HepG2 (cell line): ENCODE measurements at regions not wholly inside any gene's neighbourhood (a gene's known extent, or its start where the extent isn't known, plus 50 kb on each side); places are given as distances from the start of the nearest gene placed in this dataset.

ENCODE experiments used
- ATAC-seq: fragments of 200-7000 bp; cut with Tn5 transposase; 3 replicates; pipeline ENCODE4 v1.9.1; 2020; ENCODE audit warnings: mild to moderate bottlenecking, moderate library complexity
- BruUV-seq: library from RNA; stranded (reverse); fragments of 400-500 nt; replicated peaks from 2 replicates; lab custom pipeline; 2021; lab: Mats Ljungman, UMichigan
- CTCF ChIA-PET: fragments of 300-600 bp; formaldehyde crosslinking; extraction: SDS; loops from one replicate; lab custom pipeline; 2021; ENCODE audit warnings: low total read pairs, inconsistent platforms, low intra/inter-chr PET ratio; lab: Yijun Ruan, JAX
- POLR2A ChIA-PET: fragments of 350-600 bp; sonication (Branson Sonifier 250); formaldehyde crosslinking; loops from one replicate; lab custom pipeline; 2020; ENCODE audit warnings: antibody characterized with exemption, inconsistent platforms; lab: Yijun Ruan, JAX
- DNase-seq: peaks from one replicate; pipeline ENCODE4 v3.0.0-alpha.2; 2015; ENCODE audit warnings: low spot score
- FAIRE-seq: peaks from 3 replicates; lab custom pipeline; 2011; peaks lifted over from hg19 to GRCh38; lab: Jason Lieb, UNC
- H2AFZ ChIP-seq: one replicate; pipeline ENCODE4 v1.6.1; 2011; ENCODE audit warnings: low read length, inconsistent platforms
- H3K27ac ChIP-seq: fragments of 300-600 bp; 3 replicates; pipeline ENCODE4 v1.8.0; 2011; ENCODE audit warnings: mixed run types, mild to moderate bottlenecking, mixed read lengths, low read length, inconsistent platforms; ENCODE audit not compliant: insufficient read depth; ENCODE audit errors: extremely low read length
- H3K27me3 ChIP-seq, 2 experiments: fragments of 200-600 bp in 1 of 2; 2 replicates in 1 of 2; 3 replicates in 1 of 2; pipeline versions ENCODE4 v1.6.0 to v1.8.0; 2011; ENCODE audit warnings: low read length in 2 of 2, mild to moderate bottlenecking in 2 of 2, moderate library complexity in 2 of 2, inconsistent platforms in 1 of 2; ENCODE audit not compliant: insufficient read depth in 2 of 2, control insufficient read depth in 1 of 2
- H3K36me3 ChIP-seq, 2 experiments: fragments of 200-600 bp in 1 of 2; replicated peaks in 1 of 2; 2 replicates in 1 of 2; 3 replicates in 1 of 2; pipeline versions ENCODE4 v1.5.1 to v1.8.0; 2011; ENCODE audit warnings: low read length in 2 of 2, inconsistent platforms in 1 of 2; ENCODE audit not compliant: insufficient read depth in 2 of 2, control insufficient read depth in 1 of 2
- H3K4me1 ChIP-seq: 2 replicates; pipeline ENCODE4 v1.5.1; 2012; ENCODE audit warnings: low read length, inconsistent platforms; ENCODE audit not compliant: insufficient read depth
- H3K4me2 ChIP-seq: 2 replicates; pipeline ENCODE4 v1.6.0; 2011; ENCODE audit warnings: low read depth, low read length, inconsistent platforms
- H3K4me3 ChIP-seq, 3 experiments: fragments of 200-600 bp in 1 of 3; sonication (generic), shearing (Covaris generic) in 1 of 3; replicated peaks in 1 of 3; 2 replicates each; pipeline ENCODE4 v1.5.1; 2011 to 2016; ENCODE audit warnings: low read length in 3 of 3, inconsistent platforms in 2 of 3, low read depth in 2 of 3, mild to moderate bottlenecking in 2 of 3, control low read depth in 1 of 3, mixed read lengths in 1 of 3; ENCODE audit not compliant: insufficient read depth in 1 of 3
- H3K79me2 ChIP-seq: one replicate; pipeline ENCODE4 v1.6.1; 2011; ENCODE audit warnings: low read length, inconsistent platforms; ENCODE audit not compliant: insufficient read depth
- H3K9ac ChIP-seq: 2 replicates; pipeline ENCODE4 v1.6.0; 2011; ENCODE audit warnings: mild to moderate bottlenecking, low read depth, low read length, inconsistent platforms; ENCODE audit not compliant: insufficient read depth
- H3K9me3 ChIP-seq: 2 replicates; pipeline ENCODE4 v1.5.1; 2012; ENCODE audit warnings: mild to moderate bottlenecking, low read length
- H4K20me1 ChIP-seq: 2 replicates; pipeline ENCODE4 v1.6.0; 2011; ENCODE audit warnings: inconsistent platforms, mild to moderate bottlenecking, low read length, moderate library complexity; ENCODE audit not compliant: insufficient read depth
- AGO2 ChIP-seq: fragments of 200-400 bp; formaldehyde crosslinking; optimal IDR thresholded peaks from 2 replicates; pipeline ENCODE3; 2017; ENCODE audit warnings: mild to moderate bottlenecking, low read depth, low read length, moderate library complexity
- LCORL ChIP-seq, 2 experiments: fragments of 450-650 bp in 1 of 2; sonication (generic) in 1 of 2; formaldehyde crosslinking in 1 of 2; IDR thresholded peaks; 2 replicates each; pipeline versions ENCODE4 v1.5.0 to v1.6.1; 2017 to 2020; ENCODE audit warnings: antibody characterized with exemption in 1 of 2, missing genetic modification reagents in 1 of 2
- MLLT10 ChIP-seq: sonication (generic); formaldehyde crosslinking; IDR thresholded peaks from 2 replicates; pipeline ENCODE4 v1.4.0; 2020; ENCODE audit warnings: missing genetic modification reagents
- RFXAP ChIP-seq: sonication (generic); formaldehyde crosslinking; IDR thresholded peaks from 2 replicates; pipeline ENCODE4 v1.4.0; 2020; ENCODE audit warnings: missing genetic modification reagents, borderline replicate concordance
- XBP1 ChIP-seq: sonication (generic); formaldehyde crosslinking; IDR thresholded peaks from 2 replicates; pipeline ENCODE4 v1.5.0; 2020; ENCODE audit warnings: missing genetic modification reagents
- ZNF253 ChIP-seq: sonication (generic); formaldehyde crosslinking; IDR thresholded peaks from 2 replicates; pipeline ENCODE4 v1.8.0; 2022; ENCODE audit warnings: mild to moderate bottlenecking, missing genetic modification reagents, borderline replicate concordance
- ZNF460 ChIP-seq: sonication (generic); formaldehyde crosslinking; IDR thresholded peaks from 2 replicates; pipeline ENCODE4 v1.5.1; 2020; ENCODE audit warnings: missing genetic modification reagents, mild to moderate bottlenecking, borderline replicate concordance
- ZNF644 ChIP-seq: IDR thresholded peaks from 2 replicates; pipeline ENCODE4 v1.6.1; 2016; ENCODE audit warnings: low read depth
- WGBS: methylation state at CpG from one replicate; pipeline ENCODE4 v1.1.6; 2017; ENCODE audit warnings: low lambda C conversion rate; 5-methylcytosine and 5-hydroxymethylcytosine counted together
- in situ Hi-C: cut with HindIII; loops from 2 replicates; pipeline ENCODE4 v1.10.0; 2017; ENCODE audit warnings: low pct_unique_long_range_greater_than_20kb; ENCODE audit not compliant: extremely low pct_ligation_motif_present
- intact Hi-C: fragments of 100-400 bp; cut with micrococcal nuclease; formaldehyde crosslinking; loops from one replicate; pipeline ENCODE4 v1.10.0; 2022; ENCODE audit not compliant: unreplicated experiment
- TF ChIP-seq, protein P1 (sequence below): sonication (generic); formaldehyde crosslinking; IDR thresholded peaks from 2 replicates; pipeline ENCODE4 v1.4.0; 2020; ENCODE audit warnings: mild to moderate bottlenecking, missing genetic modification reagents
- TF ChIP-seq, protein P2 (sequence below): sonication (generic); formaldehyde crosslinking; IDR thresholded peaks from 2 replicates; pipeline ENCODE4 v1.8.0; 2022; ENCODE audit warnings: mild to moderate bottlenecking, missing genetic modification reagents
- TF ChIP-seq, protein P3 (sequence below): sonication (generic); formaldehyde crosslinking; IDR thresholded peaks from 2 replicates; pipeline ENCODE4 v1.9.0; 2021; ENCODE audit warnings: missing genetic modification reagents, mild to moderate bottlenecking, borderline replicate concordance
- TF ChIP-seq, protein P4 (sequence below): sonication (generic); formaldehyde crosslinking; IDR thresholded peaks from 2 replicates; pipeline ENCODE4 v1.4.0; 2020; ENCODE audit warnings: low read depth, missing genetic modification reagents
- TF ChIP-seq, protein P5 (sequence below): sonication (generic); formaldehyde crosslinking; IDR thresholded peaks from 2 replicates; pipeline ENCODE4 v1.8.0; 2022; ENCODE audit warnings: mild to moderate bottlenecking, missing genetic modification reagents, moderate library complexity

DNA sequence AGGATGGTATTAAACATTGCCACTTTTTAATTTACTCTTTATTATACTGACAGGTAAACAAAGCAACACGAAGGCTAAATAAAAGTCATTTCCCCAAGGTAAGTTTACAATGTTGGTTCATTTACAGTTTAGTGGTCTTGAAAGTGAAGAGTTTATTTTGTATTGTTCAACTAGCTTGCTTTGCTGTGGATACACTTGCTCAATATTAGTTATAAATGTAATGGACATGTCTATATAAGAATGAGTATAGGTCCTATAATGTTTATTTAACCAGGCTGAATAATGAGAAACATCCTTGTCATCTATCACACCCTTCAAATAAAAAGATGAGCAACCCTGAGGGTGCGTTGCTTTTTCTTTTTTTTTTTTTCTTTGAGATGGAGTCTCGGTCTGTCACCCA is 1129.4 kb downstream of the TSN start:
- Histone ChIP-seq H4K20me1 (no peaks in the 10 kb centered on the region), H3K27ac (no peak overlapping the region), H3K4me1 (no peaks in the 10 kb centered on the region), H3K36me3 (no peaks in the 10 kb centered on the region), H2AFZ (no peak overlapping the region), H3K4me3 (no peak overlapping the region), H3K79me2 (no peaks in the 10 kb centered on the region), H3K27me3 (no peaks in the 10 kb centered on the region), H3K9me3 (peaks cover 13% of the 10 kb centered on the region; the same call in 1 of the 2 replicates), H3K4me2 (no peak overlapping the region), H3K9ac (no peak overlapping the region)
- no peak for DNase-seq
- POLR2A ChIA-PET: no interaction called here
- CTCF ChIA-PET: no interaction called here
- no TSS peak for BruUV-seq
- in situ Hi-C loops (no loop called here), intact Hi-C loops (no loop called here)
- no peak for FAIRE-seq
- no peak for ATAC-seq
- TF ChIP-seq, protein P1, sequence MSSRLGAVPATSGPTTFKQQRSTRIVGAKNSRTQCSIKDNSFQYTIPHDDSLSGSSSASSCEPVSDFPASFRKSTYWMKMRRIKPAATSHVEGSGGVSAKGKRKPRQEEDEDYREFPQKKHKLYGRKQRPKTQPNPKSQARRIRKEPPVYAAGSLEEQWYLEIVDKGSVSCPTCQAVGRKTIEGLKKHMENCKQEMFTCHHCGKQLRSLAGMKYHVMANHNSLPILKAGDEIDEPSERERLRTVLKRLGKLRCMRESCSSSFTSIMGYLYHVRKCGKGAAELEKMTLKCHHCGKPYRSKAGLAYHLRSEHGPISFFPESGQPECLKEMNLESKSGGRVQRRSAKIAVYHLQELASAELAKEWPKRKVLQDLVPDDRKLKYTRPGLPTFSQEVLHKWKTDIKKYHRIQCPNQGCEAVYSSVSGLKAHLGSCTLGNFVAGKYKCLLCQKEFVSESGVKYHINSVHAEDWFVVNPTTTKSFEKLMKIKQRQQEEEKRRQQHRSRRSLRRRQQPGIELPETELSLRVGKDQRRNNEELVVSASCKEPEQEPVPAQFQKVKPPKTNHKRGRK (CRISPR knock-in tag): no peak
- TF ChIP-seq LCORL (IDR thresholded peaks at IDR 0.05): no peak
- no peak for TF ChIP-seq LCORL (CRISPR knock-in tag; IDR thresholded peaks at IDR 0.05)
- TF ChIP-seq, protein P2, sequence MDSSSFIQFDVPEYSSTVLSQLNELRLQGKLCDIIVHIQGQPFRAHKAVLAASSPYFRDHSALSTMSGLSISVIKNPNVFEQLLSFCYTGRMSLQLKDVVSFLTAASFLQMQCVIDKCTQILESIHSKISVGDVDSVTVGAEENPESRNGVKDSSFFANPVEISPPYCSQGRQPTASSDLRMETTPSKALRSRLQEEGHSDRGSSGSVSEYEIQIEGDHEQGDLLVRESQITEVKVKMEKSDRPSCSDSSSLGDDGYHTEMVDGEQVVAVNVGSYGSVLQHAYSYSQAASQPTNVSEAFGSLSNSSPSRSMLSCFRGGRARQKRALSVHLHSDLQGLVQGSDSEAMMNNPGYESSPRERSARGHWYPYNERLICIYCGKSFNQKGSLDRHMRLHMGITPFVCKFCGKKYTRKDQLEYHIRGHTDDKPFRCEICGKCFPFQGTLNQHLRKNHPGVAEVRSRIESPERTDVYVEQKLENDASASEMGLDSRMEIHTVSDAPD: no peak
- TF ChIP-seq, protein P3, sequence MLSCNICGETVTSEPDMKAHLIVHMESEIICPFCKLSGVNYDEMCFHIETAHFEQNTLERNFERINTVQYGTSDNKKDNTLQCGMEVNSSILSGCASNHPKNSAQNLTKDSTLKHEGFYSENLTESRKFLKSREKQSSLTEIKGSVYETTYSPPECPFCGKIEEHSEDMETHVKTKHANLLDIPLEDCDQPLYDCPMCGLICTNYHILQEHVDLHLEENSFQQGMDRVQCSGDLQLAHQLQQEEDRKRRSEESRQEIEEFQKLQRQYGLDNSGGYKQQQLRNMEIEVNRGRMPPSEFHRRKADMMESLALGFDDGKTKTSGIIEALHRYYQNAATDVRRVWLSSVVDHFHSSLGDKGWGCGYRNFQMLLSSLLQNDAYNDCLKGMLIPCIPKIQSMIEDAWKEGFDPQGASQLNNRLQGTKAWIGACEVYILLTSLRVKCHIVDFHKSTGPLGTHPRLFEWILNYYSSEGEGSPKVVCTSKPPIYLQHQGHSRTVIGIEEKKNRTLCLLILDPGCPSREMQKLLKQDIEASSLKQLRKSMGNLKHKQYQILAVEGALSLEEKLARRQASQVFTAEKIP (CRISPR knock-in tag): no peak
- no peak for TF ChIP-seq ZNF460
- no peak for TF ChIP-seq XBP1 (CRISPR knock-in tag)
- TF ChIP-seq, protein P4, sequence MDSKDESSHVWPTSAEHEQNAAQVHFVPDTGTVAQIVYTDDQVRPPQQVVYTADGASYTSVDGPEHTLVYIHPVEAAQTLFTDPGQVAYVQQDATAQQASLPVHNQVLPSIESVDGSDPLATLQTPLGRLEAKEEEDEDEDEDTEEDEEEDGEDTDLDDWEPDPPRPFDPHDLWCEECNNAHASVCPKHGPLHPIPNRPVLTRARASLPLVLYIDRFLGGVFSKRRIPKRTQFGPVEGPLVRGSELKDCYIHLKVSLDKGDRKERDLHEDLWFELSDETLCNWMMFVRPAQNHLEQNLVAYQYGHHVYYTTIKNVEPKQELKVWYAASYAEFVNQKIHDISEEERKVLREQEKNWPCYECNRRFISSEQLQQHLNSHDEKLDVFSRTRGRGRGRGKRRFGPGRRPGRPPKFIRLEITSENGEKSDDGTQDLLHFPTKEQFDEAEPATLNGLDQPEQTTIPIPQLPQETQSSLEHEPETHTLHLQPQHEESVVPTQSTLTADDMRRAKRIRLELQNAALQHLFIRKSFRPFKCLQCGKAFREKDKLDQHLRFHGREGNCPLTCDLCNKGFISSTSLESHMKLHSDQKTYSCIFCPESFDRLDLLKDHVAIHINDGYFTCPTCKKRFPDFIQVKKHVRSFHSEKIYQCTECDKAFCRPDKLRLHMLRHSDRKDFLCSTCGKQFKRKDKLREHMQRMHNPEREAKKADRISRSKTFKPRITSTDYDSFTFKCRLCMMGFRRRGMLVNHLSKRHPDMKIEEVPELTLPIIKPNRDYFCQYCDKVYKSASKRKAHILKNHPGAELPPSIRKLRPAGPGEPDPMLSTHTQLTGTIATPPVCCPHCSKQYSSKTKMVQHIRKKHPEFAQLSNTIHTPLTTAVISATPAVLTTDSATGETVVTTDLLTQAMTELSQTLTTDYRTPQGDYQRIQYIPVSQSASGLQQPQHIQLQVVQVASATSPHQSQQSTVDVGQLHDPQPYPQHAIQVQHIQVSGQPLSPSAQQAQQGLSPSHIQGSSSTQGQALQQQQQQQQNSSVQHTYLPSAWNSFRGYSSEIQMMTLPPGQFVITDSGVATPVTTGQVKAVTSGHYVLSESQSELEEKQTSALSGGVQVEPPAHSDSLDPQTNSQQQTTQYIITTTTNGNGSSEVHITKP: no peak
- no peak for TF ChIP-seq RFXAP (CRISPR knock-in tag)
- TF ChIP-seq AGO2: no peak
- no peak for TF ChIP-seq ZNF253 (CRISPR knock-in tag)
- no peak for TF ChIP-seq ZNF644 (CRISPR knock-in tag)
- TF ChIP-seq, protein P5, sequence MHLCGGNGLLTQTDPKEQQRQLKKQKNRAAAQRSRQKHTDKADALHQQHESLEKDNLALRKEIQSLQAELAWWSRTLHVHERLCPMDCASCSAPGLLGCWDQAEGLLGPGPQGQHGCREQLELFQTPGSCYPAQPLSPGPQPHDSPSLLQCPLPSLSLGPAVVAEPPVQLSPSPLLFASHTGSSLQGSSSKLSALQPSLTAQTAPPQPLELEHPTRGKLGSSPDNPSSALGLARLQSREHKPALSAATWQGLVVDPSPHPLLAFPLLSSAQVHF: no peak
- no peak for TF ChIP-seq MLLT10 (CRISPR knock-in tag)
- under 1% methylated on average over 3 of the region's 3 CpGs for WGBS
